GM12878 (cell line): ENCODE measurements at regions not wholly inside any gene's neighbourhood (a gene's known extent, or its start where the extent isn't known, plus 50 kb on each side); places are given as distances from the start of the nearest gene placed in this dataset.

ENCODE experiments used
- ATAC-seq: fragments of 200-7000 bp; cut with Tn5 transposase; 3 replicates; pipeline ENCODE4 v1.9.1; 2020; ENCODE audit warnings: mild to moderate bottlenecking, moderate library complexity
- BruUV-seq: library from RNA; stranded (reverse); fragments of 400-500 nt; replicated peaks from 2 replicates; lab custom pipeline; 2021; lab: Mats Ljungman, UMichigan
- CTCF ChIA-PET: fragments of 300-600 bp; sonication (Branson Sonifier 250); formaldehyde crosslinking; extraction: SDS; loops from one replicate; lab custom pipeline; 2021; ENCODE audit warnings: inconsistent platforms; lab: Yijun Ruan, JAX
- POLR2A ChIA-PET: fragments of 350-600 bp; formaldehyde crosslinking; extraction: SDS; loops from one replicate; lab custom pipeline; 2021; ENCODE audit warnings: inconsistent platforms; lab: Charles Lee
- RAD21 ChIA-PET: fragments of 300-600 bp; sonication (Branson Sonifier 250); formaldehyde crosslinking; loops from one replicate; lab custom pipeline; 2023; ENCODE audit warnings: antibody characterized with exemption; ENCODE audit not compliant: unreplicated experiment; lab: Charles Lee
- SMC1A ChIA-PET: fragments of 300-600 bp; sonication (Branson Sonifier 250); formaldehyde crosslinking; loops from one replicate; lab custom pipeline; 2023; ENCODE audit not compliant: unreplicated experiment, uncharacterized antibody; lab: Charles Lee
- DNase-seq: peaks from one replicate; pipeline ENCODE4 v3.0.0-alpha.2; 2011; ENCODE audit warnings: low read depth, low spot score
- FAIRE-seq: peaks from 3 replicates; lab custom pipeline; 2011; peaks lifted over from hg19 to GRCh38; lab: Jason Lieb, UNC
- H2AFZ ChIP-seq: 2 replicates; pipeline ENCODE4 v1.6.0; 2011; ENCODE audit warnings: low read depth, low read length, control low read depth; ENCODE audit not compliant: control insufficient read depth
- H3K27ac ChIP-seq: 2 replicates; pipeline ENCODE4 v1.5.1; 2011; ENCODE audit warnings: control low read depth; ENCODE audit not compliant: control insufficient read depth, insufficient read depth
- H3K27me3 ChIP-seq, 2 experiments: replicated peaks in 1 of 2; 2 replicates each; pipeline versions ENCODE4 v1.6.0 to v1.6.1; 2011; ENCODE audit warnings: low read length in 1 of 2; ENCODE audit not compliant: control insufficient read depth in 2 of 2, insufficient read depth in 2 of 2
- H3K36me3 ChIP-seq, 2 experiments: 2 replicates each; pipeline ENCODE4 v1.5.1; 2011; ENCODE audit warnings: low read length in 1 of 2; ENCODE audit not compliant: control insufficient read depth in 2 of 2, insufficient read depth in 2 of 2
- H3K4me1 ChIP-seq: 2 replicates; pipeline ENCODE4 v1.6.1; 2011; ENCODE audit warnings: mild to moderate bottlenecking, low read length, moderate library complexity, mixed read lengths; ENCODE audit not compliant: control insufficient read depth, insufficient read depth
- H3K4me2 ChIP-seq: 2 replicates; pipeline ENCODE4 v1.6.0; 2011; ENCODE audit warnings: control low read depth; ENCODE audit not compliant: control insufficient read depth, insufficient read depth
- H3K4me3 ChIP-seq: fragments of 200-600 bp; sonication (generic); 2 replicates; pipeline ENCODE4 v1.5.1; 2016
- H3K79me2 ChIP-seq: 2 replicates; pipeline ENCODE4 v1.6.0; 2011; ENCODE audit warnings: low read length; ENCODE audit not compliant: control insufficient read depth, insufficient read depth
- H3K9ac ChIP-seq: 2 replicates; pipeline ENCODE4 v1.8.0; 2011; ENCODE audit warnings: low read length, control low read depth, mixed read lengths; ENCODE audit not compliant: control insufficient read depth, insufficient read depth
- H3K9me3 ChIP-seq: replicated peaks from 3 replicates; pipeline ENCODE4 v1.5.1; 2011; ENCODE audit warnings: mild to moderate bottlenecking, low read length; ENCODE audit not compliant: control insufficient read depth, insufficient read depth
- H4K20me1 ChIP-seq: 2 replicates; pipeline ENCODE4 v1.6.0; 2011; ENCODE audit not compliant: control insufficient read depth, insufficient read depth
- ATF7 ChIP-seq: fragments of 450-650 bp; IDR thresholded peaks from 2 replicates; pipeline ENCODE4 v1.6.1; 2016; ENCODE audit warnings: low read depth, mild to moderate bottlenecking
- CBFB ChIP-seq: IDR thresholded peaks from 2 replicates; pipeline ENCODE4 v1.6.1; 2016; ENCODE audit warnings: antibody characterized with exemption, low read depth
- CEBPZ ChIP-seq: fragments of 150-350 bp; IDR thresholded peaks from 2 replicates; pipeline ENCODE4 v1.6.1; 2016; ENCODE audit warnings: low read depth, low read length
- FOS ChIP-seq: IDR thresholded peaks from 3 replicates; pipeline ENCODE4 v1.6.1; 2011; ENCODE audit warnings: borderline replicate concordance; ENCODE audit not compliant: insufficient read length; ENCODE audit errors: extremely low read depth
- FOXM1 ChIP-seq: IDR thresholded peaks from 2 replicates; pipeline ENCODE4 v1.6.1; 2012; ENCODE audit warnings: low read depth, mild to moderate bottlenecking, inconsistent platforms, low read length, moderate library complexity
- JUND ChIP-seq: IDR thresholded peaks from 2 replicates; pipeline ENCODE4 v1.6.1; 2012; ENCODE audit warnings: low read depth, mild to moderate bottlenecking, low read length, improper control_type of control experiment, moderate library complexity
- LARP7 ChIP-seq: fragments of 450-650 bp; IDR thresholded peaks from 2 replicates; pipeline ENCODE4 v1.6.1; 2017; ENCODE audit warnings: mild to moderate bottlenecking
- MEF2B ChIP-seq: fragments of 450-650 bp; IDR thresholded peaks from 2 replicates; pipeline ENCODE4 v1.6.1; 2018; ENCODE audit warnings: mild to moderate bottlenecking, moderate library complexity; ENCODE audit not compliant: partially characterized antibody, poor library complexity, severe bottlenecking
- MTA2 ChIP-seq: fragments of 450-650 bp; IDR thresholded peaks from 2 replicates; pipeline ENCODE4 v1.6.1; 2016; ENCODE audit warnings: low read depth, mild to moderate bottlenecking, moderate library complexity
- MXI1 ChIP-seq: fragments of 150-350 bp; IDR thresholded peaks from 2 replicates; pipeline ENCODE4 v1.6.1; 2011; ENCODE audit warnings: low read depth, mild to moderate bottlenecking, inconsistent platforms, low read length, improper control_type of control experiment
- NR2F1 ChIP-seq: fragments of 450-650 bp; conservative IDR thresholded peaks from 2 replicates; pipeline ENCODE4 v1.6.1; 2017; ENCODE audit warnings: mild to moderate bottlenecking
- PKNOX1 ChIP-seq: fragments of 450-650 bp; IDR thresholded peaks from 2 replicates; pipeline ENCODE4 v1.6.1; 2016; ENCODE audit warnings: mild to moderate bottlenecking
- RCOR1 ChIP-seq: conservative IDR thresholded peaks from 2 replicates; pipeline ENCODE4 v1.6.1; 2012; ENCODE audit warnings: low read depth, low read length, improper control_type of control experiment
- SKIL ChIP-seq: fragments of 450-650 bp; IDR thresholded peaks from 2 replicates; pipeline ENCODE4 v1.6.1; 2017; ENCODE audit warnings: mild to moderate bottlenecking, low read depth, inconsistent platforms; ENCODE audit not compliant: poor library complexity, severe bottlenecking
- YY1 ChIP-seq: IDR thresholded peaks from 2 replicates; pipeline ENCODE4 v1.6.1; 2011; ENCODE audit warnings: low read depth, mild to moderate bottlenecking, low read length
- ZNF217 ChIP-seq: fragments of 450-650 bp; IDR thresholded peaks from 2 replicates; pipeline ENCODE4 v1.6.1; 2017; ENCODE audit warnings: antibody characterized with exemption, mild to moderate bottlenecking
- ZNF24 ChIP-seq: fragments of 450-650 bp; IDR thresholded peaks from 2 replicates; pipeline ENCODE4 v1.6.1; 2017; ENCODE audit warnings: antibody characterized with exemption, mild to moderate bottlenecking
- ZNF274 ChIP-seq: IDR thresholded peaks from one replicate; pipeline ENCODE4 v1.8.0; 2011; ENCODE audit not compliant: insufficient read length, insufficient read depth
- WGBS: methylation state at CpG from one replicate; pipeline ENCODE4 v1.1.6; 2016; ENCODE audit warnings: low lambda C conversion rate; ENCODE audit not compliant: insufficient replicate concordance, insufficient coverage; ENCODE audit errors: missing lambda C conversion rate; 5-methylcytosine and 5-hydroxymethylcytosine counted together
- in situ Hi-C: fragments of 300-500 bp; cut with MboI; formaldehyde crosslinking; loops from 9 replicates; pipeline ENCODE4 v1.14.3; 2018; ENCODE audit warnings: mixed read lengths
- intact Hi-C: fragments of 100-400 bp; cut with micrococcal nuclease; formaldehyde crosslinking; loops from one replicate; pipeline ENCODE4 v1.14.2; 2022; ENCODE audit not compliant: unreplicated experiment

- in situ Hi-C loops (no loop called here), intact Hi-C loops (no loop called here)
- Histone ChIP-seq H3K27ac (no peak overlapping the region), H2AFZ (no peak overlapping the region), H3K9ac (no peak overlapping the region), H3K79me2 (no peaks in the 10 kb centered on the region), H3K36me3 (no peaks in the 10 kb centered on the region), H3K9me3 (no peaks in the 10 kb centered on the region), H3K4me3 (no peak overlapping the region), H4K20me1 (no peaks in the 10 kb centered on the region), H3K4me2 (no peak overlapping the region), H3K27me3 (no peaks in the 10 kb centered on the region), H3K4me1 (no peaks in the 10 kb centered on the region)
- no peak for TF ChIP-seq ZNF274
- no peak for TF ChIP-seq NR2F1
- TF ChIP-seq LARP7 = no peak
- no peak for TF ChIP-seq SKIL
- no peak for TF ChIP-seq CBFB
- TF ChIP-seq ZNF24 = no peak
- TF ChIP-seq YY1 = no peak
- TF ChIP-seq RCOR1 = no peak
- no peak for TF ChIP-seq FOXM1
- no peak for TF ChIP-seq PKNOX1
- TF ChIP-seq FOS = no peak
- no peak for TF ChIP-seq CEBPZ
- TF ChIP-seq ZNF217 = no peak
- no peak for TF ChIP-seq MEF2B
- TF ChIP-seq ATF7 = no peak
- no peak for TF ChIP-seq JUND
- TF ChIP-seq MXI1 = no peak
- TF ChIP-seq MTA2 = no peak
- no TSS peak for BruUV-seq
- 41% methylated on average over 8 of the region's 8 CpGs for WGBS
- FAIRE-seq (no peak), ATAC-seq (no peak), DNase-seq (no peak)
- RAD21 ChIA-PET = no interaction called here
- SMC1A ChIA-PET = no interaction called here
- CTCF ChIA-PET = no interaction called here
- POLR2A ChIA-PET = no interaction called here
These were observed 57.9 kb upstream of the KCNE4 start for GRCh38 chr2:222993920-222994650.
